ENCODE measurements at regions not wholly inside any gene's neighbourhood (a gene's known extent, or its start where the extent isn't known, plus 50 kb on each side); places are given as distances from the start of the nearest gene placed in this dataset.

- no peaks in the 10 kb centered on the region for H3K27me3 ChIP-seq
- peaks cover 0 to 8% of the 10 kb centered on the region in 2 donors for H3K9me3 ChIP-seq
- no peaks in the 10 kb centered on the region for H3K4me1 ChIP-seq
- no peak for DNase-seq (ENCODE audit: low spot score in 2 of 2)
- TF ChIP-seq POLR2AphosphoS5 (IDR thresholded peaks at IDR 0.05) (no peak), CTCF (IDR thresholded peaks at IDR 0.05) (peak in 2 of 3 donors; percentile 26 to 28)
- H3K36me3 ChIP-seq, result no peaks in the 10 kb centered on the region
- H3K4me3 ChIP-seq, result no peak overlapping the region
- intact Hi-C loops (cut with DNase I; ENCODE audit: low total_unique reads), result no loop called here
- H3K27ac ChIP-seq, result no peak overlapping the region
These were observed 530.3 kb downstream of the RASEF start for GRCh38 chr9:82532504-82533180.

- no peaks in the 10 kb centered on the region for H3K27me3 ChIP-seq
- H3K4me3 ChIP-seq, result no peak overlapping the region
- intact Hi-C loops (cut with DNase I; ENCODE audit: low total_unique reads), result no loop called here
- H3K27ac ChIP-seq, result no peak overlapping the region
- H3K9me3 ChIP-seq, result no peaks in the 10 kb centered on the region
- no peaks in the 10 kb centered on the region for H3K4me1 ChIP-seq
- no peaks in the 10 kb centered on the region for H3K36me3 ChIP-seq
- DNase-seq (ENCODE audit: low spot score in 2 of 2), result no peak
- TF ChIP-seq CTCF (IDR thresholded peaks at IDR 0.05) (no peak), POLR2AphosphoS5 (IDR thresholded peaks at IDR 0.05) (no peak), POLR2A (IDR thresholded peaks at IDR 0.05) (no peak)
These were observed 527.4 kb downstream of the RASEF start for GRCh38 chr9:82535432-82535998.

GRCh38 chr9:82538634-82539033 lies 524.3 kb downstream of the RASEF start:
- no peak for DNase-seq (ENCODE audit: low spot score in 2 of 2)
- H3K27me3 ChIP-seq, result no peaks in the 10 kb centered on the region
- H3K36me3 ChIP-seq, result no peaks in the 10 kb centered on the region
- intact Hi-C loops (cut with DNase I; ENCODE audit: low total_unique reads), result no loop called here
- H3K4me1 ChIP-seq, result no peaks in the 10 kb centered on the region
- H3K4me3 ChIP-seq, result no peak overlapping the region
- no peak for TF ChIP-seq POLR2AphosphoS5 (IDR thresholded peaks at IDR 0.05)
- H3K9me3 ChIP-seq, result no peaks in the 10 kb centered on the region
- no peak overlapping the region for H3K27ac ChIP-seq

- no peak overlapping the region for H3K27ac ChIP-seq
- no peak overlapping the region for H3K4me3 ChIP-seq
- H3K4me1 ChIP-seq, result no peaks in the 10 kb centered on the region
- TF ChIP-seq POLR2AphosphoS5 (IDR thresholded peaks at IDR 0.05) (no peak), CTCF (IDR thresholded peaks at IDR 0.05) (no peak), POLR2A (IDR thresholded peaks at IDR 0.05) (no peak)
- H3K36me3 ChIP-seq, result no peaks in the 10 kb centered on the region
- intact Hi-C loops (cut with DNase I; ENCODE audit: low total_unique reads), result no loop called here
- no peaks in the 10 kb centered on the region for H3K9me3 ChIP-seq
- DNase-seq (ENCODE audit: low spot score in 2 of 2), result no peak
- H3K27me3 ChIP-seq, result no peaks in the 10 kb centered on the region
These were observed 523.8 kb downstream of the RASEF start for GRCh38 chr9:82539146-82539545.

- Histone ChIP-seq H3K27me3 (no peaks in the 10 kb centered on the region), H3K36me3 (no peaks in the 10 kb centered on the region), H3K27ac (no peak overlapping the region), H3K4me3 (no peak overlapping the region), H3K4me1 (no peaks in the 10 kb centered on the region), H3K9me3 (no peaks in the 10 kb centered on the region)
- DNase-seq (ENCODE audit: low spot score in 2 of 2), result no peak
- TF ChIP-seq POLR2AphosphoS5 (IDR thresholded peaks at IDR 0.05), result no peak
- no peak for TF ChIP-seq POLR2A (IDR thresholded peaks at IDR 0.05)
- no peak for TF ChIP-seq CTCF (IDR thresholded peaks at IDR 0.05)
- intact Hi-C loops (cut with DNase I; ENCODE audit: low total_unique reads), result no loop called here
These were observed 522.9 kb downstream of the RASEF start for GRCh38 chr9:82539856-82540579.

Measured in breast epithelium (tissue), 4 donors.